HG03025 (cell line): ENCODE measurements at regions not wholly inside any gene's neighbourhood (a gene's known extent, or its start where the extent isn't known, plus 50 kb on each side); places are given as distances from the start of the nearest gene placed in this dataset.
"Not testable (repeated sequence)": the region's sequence is repeated elsewhere in the genome, so short reads cannot be mapped to it uniquely, and the experiment has no call there.

ENCODE experiments used
- ATAC-seq: cut with Tn5 transposase; IDR thresholded peaks from one replicate; pipeline ENCODE4 v1.9.1; 2021; ENCODE audit warnings: mild to moderate bottlenecking, moderate library complexity; ENCODE audit not compliant: unreplicated experiment, low FRiP score

- no peak for ATAC-seq
These were observed 71.6 kb upstream of the LYZL1 start for GRCh38 chr10:29217292-29217738.

- no peak for ATAC-seq
These were observed 65.5 kb upstream of the LYZL1 start for GRCh38 chr10:29223326-29223725.

- no peak for ATAC-seq
These were observed 64.2 kb upstream of the LYZL1 start for GRCh38 chr10:29224631-29225030.

DNA sequence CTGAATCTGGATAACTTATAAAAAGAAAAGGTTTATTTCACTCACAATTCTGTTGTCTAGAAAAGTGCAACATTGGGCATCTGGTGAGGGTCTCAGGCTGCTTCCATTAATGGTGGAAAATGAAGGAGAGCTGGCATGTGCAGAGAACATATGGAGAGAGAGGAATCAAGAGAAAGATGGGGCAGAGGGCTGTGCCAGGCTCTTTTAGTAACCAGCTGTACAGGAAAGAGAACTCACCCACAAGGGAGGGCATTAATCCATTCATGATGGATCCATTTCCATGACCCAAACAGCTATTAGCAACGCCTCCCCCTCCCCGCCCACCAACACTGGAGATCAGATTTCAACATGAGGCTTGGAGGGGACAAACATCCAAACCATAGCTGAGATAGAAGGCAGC lies 61.7 kb upstream of the LYZL1 start:
- ATAC-seq, result no peak

DNA sequence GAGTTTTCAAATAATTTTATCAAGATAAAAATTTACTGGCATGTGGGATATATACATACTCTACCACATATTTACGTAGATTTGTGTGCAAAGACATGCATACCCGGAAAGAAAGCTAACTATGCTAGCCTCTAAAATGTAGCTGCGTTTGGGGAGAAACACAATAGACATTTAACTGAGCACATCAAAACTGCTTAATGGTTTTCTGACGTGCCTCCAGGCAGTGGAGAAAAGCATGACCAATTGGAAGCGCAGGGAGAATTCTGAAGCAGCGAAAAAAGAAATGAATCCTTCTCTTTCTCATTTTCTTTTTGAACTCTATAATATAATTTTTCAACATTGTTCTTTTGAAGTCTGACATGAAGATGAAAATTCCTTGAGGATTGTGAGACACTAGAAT lies 60.3 kb upstream of the LYZL1 start:
- no peak for ATAC-seq

DNA sequence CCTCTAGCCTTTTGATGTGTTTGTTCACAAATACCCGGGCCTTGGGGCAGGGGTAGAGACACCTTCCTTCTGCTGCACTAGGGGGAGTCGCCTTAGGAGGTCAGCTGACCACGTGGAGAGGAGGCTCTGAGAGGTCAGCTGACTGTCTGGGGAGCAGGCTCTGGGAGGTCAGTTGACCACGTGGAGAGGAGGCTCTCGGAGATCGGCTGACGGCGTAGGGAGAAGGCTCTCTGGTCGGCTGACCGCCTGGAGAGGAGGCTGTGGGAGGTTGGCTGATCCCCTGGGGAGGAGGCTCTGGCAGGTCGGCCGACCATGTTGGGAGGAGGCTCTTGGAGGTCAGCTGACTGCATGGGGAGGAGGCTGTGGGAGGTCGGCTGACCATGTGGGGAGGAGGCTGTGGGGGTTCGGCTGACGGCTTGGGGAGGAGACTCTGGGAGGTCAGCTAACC lies 59.6 kb upstream of the LYZL1 start:
- ATAC-seq, result no peak

DNA sequence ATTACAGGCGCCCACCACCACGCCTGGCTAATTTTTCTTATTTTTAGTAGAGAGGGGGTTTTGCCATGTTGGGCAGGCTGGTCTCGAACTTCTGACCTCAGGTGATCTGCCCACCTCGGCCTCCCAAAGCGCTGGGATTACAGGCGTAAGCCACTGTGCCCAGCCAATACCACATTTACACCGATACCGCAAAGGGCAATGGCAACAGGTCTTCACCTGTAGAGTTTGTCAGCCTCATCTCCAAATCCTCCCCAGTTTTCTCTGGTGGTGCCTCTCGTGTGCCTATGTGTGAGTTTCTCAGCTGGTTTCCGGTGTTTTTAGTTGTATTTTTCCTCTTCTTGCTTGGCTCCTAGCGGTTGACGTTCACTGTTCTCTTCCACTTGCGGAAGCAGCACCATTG lies 52.0 kb upstream of the LYZL1 start:
- not testable (repeated sequence) for ATAC-seq

GRCh38 chr10:29237786-29238185 lies 51.1 kb upstream of the LYZL1 start:
- ATAC-seq, result no peak

DNA sequence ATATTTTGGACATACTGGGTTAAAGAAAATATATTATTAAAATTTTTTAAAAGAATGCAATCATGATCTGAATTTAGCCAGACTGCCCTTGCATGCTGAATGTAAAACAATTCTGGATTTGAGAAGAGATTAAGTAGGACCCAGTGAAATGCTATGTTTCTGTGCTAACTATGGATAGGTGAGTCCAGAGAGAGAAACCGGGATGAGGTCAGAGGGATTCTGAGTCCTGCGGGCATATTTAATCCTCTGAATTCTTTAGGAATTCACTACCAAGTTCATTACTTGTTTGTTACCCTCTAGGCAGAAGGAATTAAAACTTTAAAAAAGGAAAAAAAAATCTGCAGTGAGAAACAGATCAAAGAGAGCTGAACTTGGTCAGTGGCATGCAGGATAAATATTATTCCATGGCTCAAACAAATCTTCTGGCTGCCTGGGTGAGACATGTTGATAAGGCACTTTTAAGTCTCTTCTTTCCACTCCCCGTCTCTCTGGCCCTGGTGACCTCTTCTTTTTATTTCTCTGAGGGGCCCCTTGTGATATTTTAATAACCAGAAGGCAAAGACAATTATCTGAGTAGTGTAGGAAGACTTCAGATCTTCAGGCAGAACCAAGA lies 50.2 kb upstream of the LYZL1 start:
- ATAC-seq, result no peak
